Activated CD4-positive, CD25-positive, alpha-beta regulatory T cell treated with anti-CD3 and anti-CD28 coated beads, Interleukin-2, amount 50 U/mL, for 24 hours (primary cell): ENCODE measurements at regions not wholly inside any gene's neighbourhood (a gene's known extent, or its start where the extent isn't known, plus 50 kb on each side); places are given as distances from the start of the nearest gene placed in this dataset.

Experiments
- ATAC-seq, 2 donors: fragments of 150-1000 bp; cut with Tn5 transposase; one replicate each; pipeline ENCODE4 v1.10.0; 2021; ENCODE audit warnings: mild to moderate bottlenecking in 1 of 2, moderate library complexity in 1 of 2

- ATAC-seq, result no peak
These were observed 174.9 kb downstream of the ETS2 start for GRCh38 chr21:38980416-38981313.

- ATAC-seq, result peak; percentile 53 to 59
These were observed 173.8 kb downstream of the ETS2 start for GRCh38 chr21:38979271-38980121.

GRCh38 chr21:38976900-38977299 is 171.2 kb downstream of the ETS2 start:
- ATAC-seq, result no peak

- ATAC-seq, result no peak
These were observed 167.8 kb downstream of the ETS2 start for GRCh38 chr21:38973552-38973951.

GRCh38 chr21:38972078-38972477 is 166.3 kb downstream of the ETS2 start:
- ATAC-seq, result no peak

GRCh38 chr21:38970765-38971164 is 165.0 kb downstream of the ETS2 start:
- no peak for ATAC-seq

- ATAC-seq, result no peak
These were observed 163.3 kb downstream of the ETS2 start for GRCh38 chr21:38968887-38969543.

GRCh38 chr21:38965910-38966504 is 160.3 kb downstream of the ETS2 start:
- ATAC-seq, result no peak

- ATAC-seq, result no peak
These were observed 159.5 kb downstream of the ETS2 start for GRCh38 chr21:38965241-38965640.

GRCh38 chr21:38963006-38963405 is 157.3 kb downstream of the ETS2 start:
- no peak for ATAC-seq

GRCh38 chr21:38960251-38960650 is 154.5 kb downstream of the ETS2 start:
- no peak for ATAC-seq

GRCh38 chr21:38959692-38960061 is 153.9 kb downstream of the ETS2 start:
- no peak for ATAC-seq

- ATAC-seq, result peak in 1 of 2 donors; percentile 24
These were observed 153.4 kb downstream of the ETS2 start for GRCh38 chr21:38958940-38959691.

- ATAC-seq, result no peak
These were observed 152.6 kb downstream of the ETS2 start for GRCh38 chr21:38958323-38958705.

GRCh38 chr21:38957575-38958322 is 152.0 kb downstream of the ETS2 start:
- no peak for ATAC-seq

- ATAC-seq, result no peak
These were observed 151.3 kb downstream of the ETS2 start for GRCh38 chr21:38956856-38957571.

- no peak for ATAC-seq
These were observed 150.8 kb downstream of the ETS2 start for GRCh38 chr21:38956521-38956855.

- ATAC-seq, result no peak
These were observed 150.3 kb downstream of the ETS2 start for GRCh38 chr21:38956007-38956406.

GRCh38 chr21:38955495-38955894 is 149.8 kb downstream of the ETS2 start:
- no peak for ATAC-seq

GRCh38 chr21:38954588-38955004 is 148.9 kb downstream of the ETS2 start:
- ATAC-seq, result no peak

GRCh38 chr21:38953516-38953915 is 147.8 kb downstream of the ETS2 start:
- no peak for ATAC-seq
